K562 (cell line): ENCODE measurements at regions not wholly inside any gene's neighbourhood (a gene's known extent, or its start where the extent isn't known, plus 50 kb on each side); places are given as distances from the start of the nearest gene placed in this dataset.

Source experiments
- CTCF ChIP-seq, 3 experiments: IDR thresholded peaks in 2 of 3; conservative IDR thresholded peaks in 1 of 3; 2 replicates each; pipeline ENCODE4 v1.5.1; 2011 to 2012; ENCODE audit warnings: low read length in 3 of 3, mild to moderate bottlenecking in 3 of 3, control low read depth in 2 of 3, improper control_type of control experiment in 1 of 3, inconsistent platforms in 1 of 3, low read depth in 1 of 3, mixed read lengths in 1 of 3, moderate library complexity in 1 of 3; ENCODE audit not compliant: insufficient read depth in 2 of 3
- RCOR1 ChIP-seq, 2 experiments: IDR thresholded peaks; 2 replicates each; pipeline ENCODE4 v1.6.1; 2012; ENCODE audit warnings: low read depth in 2 of 2, low read length in 2 of 2, borderline replicate concordance in 1 of 2, improper control_type of control experiment in 1 of 2
- SNRNP70 ChIP-seq: fragments of 200-400 bp; formaldehyde crosslinking; optimal IDR thresholded peaks from 2 replicates; pipeline ENCODE3; 2017; ENCODE audit warnings: low read depth, low read length

- TF ChIP-seq CTCF (IDR thresholded peaks at IDR 0.05 in 2 of 3, conservative IDR thresholded peaks at IDR 0.05 in 1 of 3; ENCODE audit: insufficient read depth in 2 of 3, low read depth in 1 of 3, low read length in 3 of 3), result no peak
- no peak for TF ChIP-seq RCOR1 (IDR thresholded peaks at IDR 0.05; ENCODE audit: borderline replicate concordance in 1 of 2, low read depth in 2 of 2, low read length in 2 of 2)
- no peak for TF ChIP-seq SNRNP70
These were observed 369.8 kb downstream of the PREX1 start for GRCh38 chr20:48458003-48458377.
